Mesenchymal stem cell (in vitro differentiated cells and primary cell): ENCODE measurements at regions not wholly inside any gene's neighbourhood (a gene's known extent, or its start where the extent isn't known, plus 50 kb on each side); places are given as distances from the start of the nearest gene placed in this dataset.
"Not testable (repeated sequence)": the region's sequence is repeated elsewhere in the genome, so short reads cannot be mapped to it uniquely, and the experiment has no call there.

Experiments used
- DNase-seq: peaks from one replicate; pipeline ENCODE4 v3.0.0-alpha.2; 2013
- H2AFZ ChIP-seq: one replicate; pipeline ENCODE4 v1.6.1; 2013; ENCODE audit warnings: low read depth, mild to moderate bottlenecking, control low read depth, inconsistent platforms, low read length, moderate library complexity
- H2AK5ac ChIP-seq: 2 replicates; pipeline ENCODE4 v1.6.1; 2013; ENCODE audit warnings: low read length, moderate library complexity, mild to moderate bottlenecking, inconsistent platforms; ENCODE audit not compliant: severe bottlenecking
- H2BK120ac ChIP-seq: one replicate; pipeline ENCODE4 v1.6.1; 2013; ENCODE audit warnings: low read depth, mild to moderate bottlenecking, inconsistent platforms, low read length, moderate library complexity
- H2BK12ac ChIP-seq, 2 experiments: one replicate each; pipeline ENCODE4 v1.6.1; 2013; ENCODE audit warnings: inconsistent platforms in 2 of 2, low read length in 2 of 2, mild to moderate bottlenecking in 2 of 2, moderate library complexity in 2 of 2, control low read depth in 1 of 2
- H2BK15ac ChIP-seq: one replicate; pipeline ENCODE4 v1.6.1; 2013; ENCODE audit warnings: mild to moderate bottlenecking, low read depth, inconsistent platforms; ENCODE audit not compliant: poor library complexity, severe bottlenecking
- H2BK5ac ChIP-seq: 2 replicates; pipeline ENCODE4 v1.6.1; 2013; ENCODE audit warnings: low read depth, mild to moderate bottlenecking, low read length, control low read depth, inconsistent platforms; ENCODE audit not compliant: poor library complexity, severe bottlenecking
- H3K14ac ChIP-seq, 2 experiments: one replicate each; pipeline ENCODE4 v1.6.1; 2013; ENCODE audit warnings: inconsistent platforms in 2 of 2, low read length in 2 of 2, control low read depth in 1 of 2, mild to moderate bottlenecking in 1 of 2, moderate library complexity in 1 of 2
- H3K18ac ChIP-seq, 2 experiments: one replicate each; pipeline ENCODE4 v1.6.1; 2013; ENCODE audit warnings: inconsistent platforms in 2 of 2, low read length in 2 of 2, control low read depth in 1 of 2, low read depth in 1 of 2, mild to moderate bottlenecking in 1 of 2
- H3K23ac ChIP-seq, 2 experiments: one replicate each; pipeline ENCODE4 v1.6.1; 2013; ENCODE audit warnings: inconsistent platforms in 2 of 2, low read length in 2 of 2, mild to moderate bottlenecking in 2 of 2, moderate library complexity in 2 of 2, control low read depth in 1 of 2
- H3K27ac ChIP-seq: 2 replicates; pipeline ENCODE4 v1.5.1; 2013; ENCODE audit warnings: mild to moderate bottlenecking, moderate library complexity, low read length, control low read depth, inconsistent platforms; ENCODE audit not compliant: poor library complexity, severe bottlenecking
- H3K27me3 ChIP-seq, 2 experiments: 2 replicates each; pipeline versions ENCODE4 v1.6.1 to v1.7.0; 2013; ENCODE audit warnings: low read length in 2 of 2, mild to moderate bottlenecking in 2 of 2, moderate library complexity in 2 of 2, control low read depth in 1 of 2, inconsistent platforms in 1 of 2; ENCODE audit not compliant: control insufficient read depth in 1 of 2, insufficient read depth in 1 of 2
- H3K36me3 ChIP-seq, 2 experiments: 2 replicates each; pipeline versions ENCODE4 v1.6.1 to v1.7.0; 2013; ENCODE audit warnings: low read length in 2 of 2, control low read depth in 1 of 2, inconsistent platforms in 1 of 2, low read depth in 1 of 2, mild to moderate bottlenecking in 1 of 2; ENCODE audit not compliant: insufficient read depth in 2 of 2, control insufficient read depth in 1 of 2
- H3K4ac ChIP-seq, 2 experiments: one replicate each; pipeline ENCODE4 v1.6.1; 2013; ENCODE audit warnings: inconsistent platforms in 2 of 2, low read length in 2 of 2, mild to moderate bottlenecking in 2 of 2, moderate library complexity in 2 of 2, control low read depth in 1 of 2, low read depth in 1 of 2
- H3K4me1 ChIP-seq: 2 replicates; pipeline ENCODE4 v1.6.1; 2013; ENCODE audit warnings: low read depth, low read length, control low read depth; ENCODE audit not compliant: control insufficient read depth, insufficient read depth
- H3K4me2 ChIP-seq: 2 replicates; pipeline ENCODE4 v1.6.1; 2013; ENCODE audit warnings: low read length, mild to moderate bottlenecking, inconsistent platforms; ENCODE audit not compliant: poor library complexity, severe bottlenecking
- H3K4me3 ChIP-seq, 2 experiments: 2 replicates each; pipeline versions ENCODE4 v1.5.1 to v1.7.0; 2013; ENCODE audit warnings: low read length in 2 of 2, mild to moderate bottlenecking in 2 of 2, control low read depth in 1 of 2, low read depth in 1 of 2; ENCODE audit not compliant: insufficient read depth in 1 of 2
- H3K79me1 ChIP-seq: replicated peaks from 2 replicates; pipeline ENCODE4 v1.6.1; 2013; ENCODE audit warnings: mild to moderate bottlenecking, control low read depth, low read length, inconsistent platforms; ENCODE audit not compliant: poor library complexity, severe bottlenecking
- H3K9ac ChIP-seq: 2 replicates; pipeline ENCODE4 v1.7.0; 2013; ENCODE audit warnings: mild to moderate bottlenecking, low read length, moderate library complexity
- H3K9me3 ChIP-seq: 2 replicates; pipeline ENCODE4 v1.7.0; 2013; ENCODE audit warnings: mild to moderate bottlenecking, low read length; ENCODE audit not compliant: control insufficient read depth
- H4K8ac ChIP-seq: one replicate; pipeline ENCODE4 v1.6.1; 2013; ENCODE audit warnings: inconsistent platforms, mild to moderate bottlenecking, low read length, moderate library complexity
- H4K91ac ChIP-seq: one replicate; pipeline ENCODE4 v1.6.1; 2013; ENCODE audit warnings: mild to moderate bottlenecking, low read length, inconsistent platforms
- WGBS: methylation state at CpG from one replicate; pipeline ENCODE4 v1.1.7; 2013; ENCODE audit warnings: mixed read lengths; 5-methylcytosine and 5-hydroxymethylcytosine counted together

DNA sequence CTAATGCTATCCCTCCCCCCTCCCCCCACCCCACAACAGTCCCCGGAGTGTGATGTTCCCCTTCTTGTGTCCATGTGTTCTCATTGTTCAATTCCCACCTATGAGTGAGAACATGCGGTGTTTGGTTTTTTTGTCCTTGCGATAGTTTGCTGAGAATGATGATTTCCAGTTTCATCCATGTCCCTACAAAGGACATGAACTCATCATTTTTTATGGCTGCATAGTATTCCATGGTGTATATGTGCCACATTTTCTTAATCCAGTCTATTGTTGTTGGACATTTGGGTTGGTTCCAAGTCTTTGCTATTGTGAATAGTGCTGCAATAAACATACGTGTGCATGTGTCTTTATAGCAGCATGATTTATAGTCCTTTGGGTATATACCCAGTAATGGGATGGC is 133.7 kb upstream of the ANK3 start:
- WGBS: no CpG with 5 or more reads among the region's 4 CpGs
- not testable (repeated sequence) for H2BK15ac ChIP-seq, H3K18ac ChIP-seq, H3K23ac ChIP-seq, DNase-seq, H2BK5ac ChIP-seq, H4K8ac ChIP-seq, H3K9me3 ChIP-seq, H3K4me1 ChIP-seq, H3K14ac ChIP-seq, H3K4me2 ChIP-seq, H3K27me3 ChIP-seq, H3K36me3 ChIP-seq, H2BK12ac ChIP-seq, H3K27ac ChIP-seq, H3K4me3 ChIP-seq, H2AK5ac ChIP-seq, H3K4ac ChIP-seq, H3K9ac ChIP-seq, H2BK120ac ChIP-seq, H2AFZ ChIP-seq, H4K91ac ChIP-seq
- peaks cover 16% of the 10 kb centered on the region for H3K79me1 ChIP-seq

DNA sequence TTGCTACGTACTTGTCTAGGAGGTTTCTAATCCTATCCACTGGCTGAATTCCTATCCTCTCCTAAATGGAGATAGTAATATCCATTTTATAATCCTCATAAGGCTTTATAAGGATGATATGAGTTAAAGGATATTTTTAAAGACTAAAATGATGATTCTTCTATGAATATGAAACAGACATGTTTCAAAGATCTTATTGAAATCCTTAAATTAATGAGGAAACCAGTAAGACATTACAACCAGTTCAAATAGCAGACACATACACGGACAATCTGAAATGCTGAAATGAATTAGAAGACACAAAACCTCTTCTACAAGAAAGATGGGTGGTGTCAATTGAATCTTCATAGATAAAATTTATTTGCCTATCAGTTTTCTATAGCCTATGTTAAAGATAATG is 132.9 kb upstream of the ANK3 start:
- no peak overlapping the region for H3K14ac ChIP-seq
- H3K4me1 ChIP-seq: peaks cover 1% of the 10 kb centered on the region
- no peaks in the 10 kb centered on the region for H3K27me3 ChIP-seq
- no peak overlapping the region for H3K9ac ChIP-seq
- H2BK15ac ChIP-seq: no peak overlapping the region
- WGBS: no CpG with 5 or more reads among the region's 2 CpGs
- H3K4me2 ChIP-seq: no peak overlapping the region
- H2BK12ac ChIP-seq: no peak overlapping the region
- no peak overlapping the region for H4K8ac ChIP-seq
- H3K4me3 ChIP-seq: no peak overlapping the region
- H3K36me3 ChIP-seq: no peaks in the 10 kb centered on the region
- no peaks in the 10 kb centered on the region for H3K9me3 ChIP-seq
- H4K91ac ChIP-seq: no peak overlapping the region
- no peak for DNase-seq
- no peak overlapping the region for H3K18ac ChIP-seq
- no peak overlapping the region for H2BK120ac ChIP-seq
- no peak overlapping the region for H2AK5ac ChIP-seq
- no peak overlapping the region for H3K27ac ChIP-seq
- no peak overlapping the region for H3K23ac ChIP-seq
- peaks cover 15% of the 10 kb centered on the region for H3K79me1 ChIP-seq
- no peak overlapping the region for H3K4ac ChIP-seq
- H2AFZ ChIP-seq: no peak overlapping the region
- no peak overlapping the region for H2BK5ac ChIP-seq

GRCh38 chr10:60521974-60522405 is 132.3 kb upstream of the ANK3 start:
- Histone ChIP-seq H3K4ac (no peak overlapping the region), H3K4me1 (peaks cover 1% of the 10 kb centered on the region), H2BK120ac (no peak overlapping the region), H3K4me2 (no peak overlapping the region), H2AFZ (no peak overlapping the region), H3K14ac (no peak overlapping the region), H3K27me3 (no peaks in the 10 kb centered on the region), H2BK15ac (no peak overlapping the region), H3K9ac (no peak overlapping the region), H3K23ac (no peak overlapping the region), H3K79me1 (peaks cover 17% of the 10 kb centered on the region), H2BK5ac (no peak overlapping the region), H4K91ac (no peak overlapping the region), H3K4me3 (no peak overlapping the region), H3K36me3 (no peaks in the 10 kb centered on the region), H3K18ac (no peak overlapping the region), H4K8ac (no peak overlapping the region), H2AK5ac (no peak overlapping the region), H2BK12ac (no peak overlapping the region), H3K9me3 (no peaks in the 10 kb centered on the region), H3K27ac (no peak overlapping the region)
- WGBS: 60% methylated on average over 3 of the region's 3 CpGs
- DNase-seq: no peak

- Histone ChIP-seq H3K79me1 (peaks cover 18% of the 10 kb centered on the region), H4K8ac (no peak overlapping the region), H3K4ac (no peak overlapping the region), H2BK120ac (no peak overlapping the region), H3K36me3 (no peaks in the 10 kb centered on the region), H2BK15ac (no peak overlapping the region), H3K4me3 (no peak overlapping the region), H3K9ac (no peak overlapping the region), H4K91ac (no peak overlapping the region), H3K9me3 (no peaks in the 10 kb centered on the region), H3K23ac (no peak overlapping the region), H3K14ac (no peak overlapping the region), H3K4me2 (no peak overlapping the region), H3K27ac (no peak overlapping the region), H2BK5ac (no peak overlapping the region), H3K18ac (no peak overlapping the region), H2AFZ (no peak overlapping the region), H3K27me3 (no peaks in the 10 kb centered on the region), H2BK12ac (no peak overlapping the region), H2AK5ac (no peak overlapping the region), H3K4me1 (peaks cover 1% of the 10 kb centered on the region)
- 94% methylated on average over 2 of the region's 4 CpGs for WGBS
- DNase-seq: no peak
These were observed 129.1 kb upstream of the ANK3 start for GRCh38 chr10:60518745-60519144.
